ENCODE measurements at regions not wholly inside any gene's neighbourhood (a gene's known extent, or its start where the extent isn't known, plus 50 kb on each side); places are given as distances from the start of the nearest gene placed in this dataset.

- no peaks in the 10 kb centered on the region for H3K79me2 ChIP-seq (ENCODE audit: insufficient read depth, low read length)
- no peaks in the 10 kb centered on the region for H4K20me1 ChIP-seq (ENCODE audit: insufficient read depth, low read length)
- H3K4me2 ChIP-seq (ENCODE audit: insufficient read depth, low read length), result no peak overlapping the region
- no peaks in the 10 kb centered on the region for H3K36me3 ChIP-seq (ENCODE audit: insufficient read depth, low read length)
- H3K4me3 ChIP-seq (ENCODE audit: insufficient read depth, low read length), result no peak overlapping the region
- no peak for TF ChIP-seq CTCF (IDR thresholded peaks at IDR 0.05; ENCODE audit: extremely low read depth, low read depth, low read length)
- no peak overlapping the region for H2AFZ ChIP-seq (ENCODE audit: low read length)
- H3K27me3 ChIP-seq (ENCODE audit: insufficient read depth, low read length), result peaks cover 15% of the 10 kb centered on the region
- H3K27ac ChIP-seq (ENCODE audit: low read depth, low read length), result no peak overlapping the region
- no peaks in the 10 kb centered on the region for H3K9me3 ChIP-seq (ENCODE audit: low read depth, low read length)
- peaks cover 25% of the 10 kb centered on the region for H3K4me1 ChIP-seq (ENCODE audit: insufficient read depth, low read length)
- DNase-seq (ENCODE audit: insufficient read length, low spot score, missing footprints), result no peak
These were observed 51.0 kb upstream of the RCBTB2 start for GRCh38 chr13:48583859-48584311.

- Histone ChIP-seq H3K9me3 (ENCODE audit: low read depth, low read length) (no peaks in the 10 kb centered on the region), H3K27me3 (ENCODE audit: insufficient read depth, low read length) (peaks cover 15% of the 10 kb centered on the region), H2AFZ (ENCODE audit: low read length) (no peak overlapping the region), H3K4me2 (ENCODE audit: insufficient read depth, low read length) (no peak overlapping the region), H3K79me2 (ENCODE audit: insufficient read depth, low read length) (no peaks in the 10 kb centered on the region), H3K36me3 (ENCODE audit: insufficient read depth, low read length) (no peaks in the 10 kb centered on the region), H4K20me1 (ENCODE audit: insufficient read depth, low read length) (no peaks in the 10 kb centered on the region), H3K27ac (ENCODE audit: low read depth, low read length) (no peak overlapping the region), H3K4me1 (ENCODE audit: insufficient read depth, low read length) (peaks cover 22% of the 10 kb centered on the region), H3K4me3 (ENCODE audit: insufficient read depth, low read length) (no peak overlapping the region)
- no peak for DNase-seq (ENCODE audit: insufficient read length, low spot score, missing footprints)
- no peak for TF ChIP-seq CTCF (IDR thresholded peaks at IDR 0.05; ENCODE audit: extremely low read depth, low read depth, low read length)
These were observed 52.6 kb upstream of the RCBTB2 start for GRCh38 chr13:48585456-48585840.

GRCh38 chr13:48586591-48587103, 53.8 kb upstream of the RCBTB2 start:
- H3K4me1 ChIP-seq (ENCODE audit: insufficient read depth, low read length), result peaks cover 19% of the 10 kb centered on the region
- no peaks in the 10 kb centered on the region for H4K20me1 ChIP-seq (ENCODE audit: insufficient read depth, low read length)
- no peak overlapping the region for H3K27ac ChIP-seq (ENCODE audit: low read depth, low read length)
- no peak for TF ChIP-seq CTCF (IDR thresholded peaks at IDR 0.05; ENCODE audit: extremely low read depth, low read depth, low read length)
- peak overlapping the region; percentile 26 for H2AFZ ChIP-seq (ENCODE audit: low read length)
- H3K9me3 ChIP-seq (ENCODE audit: low read depth, low read length), result no peaks in the 10 kb centered on the region
- no peak overlapping the region for H3K4me2 ChIP-seq (ENCODE audit: insufficient read depth, low read length)
- H3K27me3 ChIP-seq (ENCODE audit: insufficient read depth, low read length), result peaks cover 12% of the 10 kb centered on the region
- peak; percentile 68 for DNase-seq (ENCODE audit: insufficient read length, low spot score, missing footprints)
- H3K79me2 ChIP-seq (ENCODE audit: insufficient read depth, low read length), result no peaks in the 10 kb centered on the region
- H3K36me3 ChIP-seq (ENCODE audit: insufficient read depth, low read length), result no peaks in the 10 kb centered on the region
- H3K4me3 ChIP-seq (ENCODE audit: insufficient read depth, low read length), result no peak overlapping the region

GRCh38 chr13:48588120-48588519, 55.2 kb upstream of the RCBTB2 start:
- Histone ChIP-seq H2AFZ (ENCODE audit: low read length) (no peak overlapping the region), H3K4me1 (ENCODE audit: insufficient read depth, low read length) (peaks cover 19% of the 10 kb centered on the region), H3K36me3 (ENCODE audit: insufficient read depth, low read length) (no peaks in the 10 kb centered on the region), H3K9me3 (ENCODE audit: low read depth, low read length) (no peaks in the 10 kb centered on the region), H4K20me1 (ENCODE audit: insufficient read depth, low read length) (no peaks in the 10 kb centered on the region), H3K79me2 (ENCODE audit: insufficient read depth, low read length) (no peaks in the 10 kb centered on the region), H3K4me3 (ENCODE audit: insufficient read depth, low read length) (no peak overlapping the region), H3K4me2 (ENCODE audit: insufficient read depth, low read length) (no peak overlapping the region), H3K27ac (ENCODE audit: low read depth, low read length) (no peak overlapping the region), H3K27me3 (ENCODE audit: insufficient read depth, low read length) (peaks cover 6% of the 10 kb centered on the region)
- DNase-seq (ENCODE audit: insufficient read length, low spot score, missing footprints), result no peak
- TF ChIP-seq CTCF (IDR thresholded peaks at IDR 0.05; ENCODE audit: extremely low read depth, low read depth, low read length), result no peak
